ENCODE measurements at regions not wholly inside any gene's neighbourhood (a gene's known extent, or its start where the extent isn't known, plus 50 kb on each side); places are given as distances from the start of the nearest gene placed in this dataset.

DNA sequence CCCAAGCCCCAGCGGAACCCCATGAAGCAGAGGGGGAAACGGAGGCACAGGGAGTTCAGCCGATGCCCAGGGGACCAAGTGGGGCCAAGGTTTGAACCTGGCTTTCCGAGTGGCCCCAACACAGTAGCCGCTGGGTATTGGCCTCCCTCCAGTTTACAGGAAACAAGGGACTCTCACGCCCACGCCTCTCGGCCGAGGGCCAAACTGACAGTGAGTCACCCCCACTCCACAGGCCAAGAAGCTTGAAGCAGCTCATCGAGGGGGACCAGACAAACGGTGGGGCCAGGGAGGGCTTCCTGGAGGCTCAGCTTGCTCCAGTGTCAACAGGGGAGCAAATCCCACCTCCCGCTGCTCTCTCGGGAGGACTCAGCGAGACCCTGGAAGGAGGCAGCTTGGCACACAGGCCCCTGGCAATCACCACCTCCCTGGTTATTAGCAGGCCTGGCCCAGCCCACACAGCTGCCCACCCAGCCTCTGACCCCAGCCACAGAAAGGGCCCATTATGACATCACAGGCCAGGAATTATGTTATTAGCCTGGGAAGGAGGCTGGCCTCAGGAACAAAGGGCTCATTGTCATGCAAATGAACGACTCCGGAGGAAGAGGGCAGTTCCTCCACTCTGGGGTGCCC lies 54.6 kb downstream of the NCOR2 start:
- TF ChIP-seq, protein P1, sequence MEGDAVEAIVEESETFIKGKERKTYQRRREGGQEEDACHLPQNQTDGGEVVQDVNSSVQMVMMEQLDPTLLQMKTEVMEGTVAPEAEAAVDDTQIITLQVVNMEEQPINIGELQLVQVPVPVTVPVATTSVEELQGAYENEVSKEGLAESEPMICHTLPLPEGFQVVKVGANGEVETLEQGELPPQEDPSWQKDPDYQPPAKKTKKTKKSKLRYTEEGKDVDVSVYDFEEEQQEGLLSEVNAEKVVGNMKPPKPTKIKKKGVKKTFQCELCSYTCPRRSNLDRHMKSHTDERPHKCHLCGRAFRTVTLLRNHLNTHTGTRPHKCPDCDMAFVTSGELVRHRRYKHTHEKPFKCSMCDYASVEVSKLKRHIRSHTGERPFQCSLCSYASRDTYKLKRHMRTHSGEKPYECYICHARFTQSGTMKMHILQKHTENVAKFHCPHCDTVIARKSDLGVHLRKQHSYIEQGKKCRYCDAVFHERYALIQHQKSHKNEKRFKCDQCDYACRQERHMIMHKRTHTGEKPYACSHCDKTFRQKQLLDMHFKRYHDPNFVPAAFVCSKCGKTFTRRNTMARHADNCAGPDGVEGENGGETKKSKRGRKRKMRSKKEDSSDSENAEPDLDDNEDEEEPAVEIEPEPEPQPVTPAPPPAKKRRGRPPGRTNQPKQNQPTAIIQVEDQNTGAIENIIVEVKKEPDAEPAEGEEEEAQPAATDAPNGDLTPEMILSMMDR (IDR thresholded peaks at IDR 0.05) = no peak
- no peak for TF ChIP-seq POLR2A (IDR thresholded peaks at IDR 0.05)
